ENCODE measurements at regions not wholly inside any gene's neighbourhood (a gene's known extent, or its start where the extent isn't known, plus 50 kb on each side); places are given as distances from the start of the nearest gene placed in this dataset.
"Not testable (repeated sequence)": the region's sequence is repeated elsewhere in the genome, so short reads cannot be mapped to it uniquely, and the experiment has no call there.

DNA sequence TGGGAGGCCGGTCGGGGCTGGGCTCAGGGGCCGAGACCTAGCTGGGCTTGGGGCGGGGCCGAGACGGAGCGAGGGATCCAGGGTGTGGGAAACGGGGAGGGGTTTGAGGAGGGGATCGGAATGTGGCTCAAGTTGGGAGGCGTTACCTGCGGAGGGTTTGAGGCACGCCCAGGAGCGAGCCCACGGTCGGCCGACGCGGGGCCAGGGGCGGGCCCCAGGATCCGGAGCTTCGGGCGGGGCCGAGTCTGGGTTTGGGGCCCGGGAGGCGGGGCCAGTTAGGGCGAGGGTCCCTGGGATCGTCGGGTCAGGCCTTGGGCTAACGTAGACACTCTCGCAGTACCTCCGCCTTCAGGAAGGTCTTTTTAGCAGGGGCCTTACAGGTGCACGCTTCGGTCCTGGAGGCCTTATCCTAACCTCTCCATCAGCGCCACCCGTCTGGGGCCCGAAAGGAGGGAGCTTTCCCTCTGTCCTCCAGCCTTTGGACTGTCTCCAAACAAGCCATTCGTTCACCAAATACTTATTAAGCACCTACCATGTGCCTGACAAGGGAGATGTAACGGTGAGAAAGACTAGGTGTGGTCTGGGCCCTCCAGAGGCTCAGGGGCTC is 228.2 kb upstream of the FRG2C start:
- H3K36me3 ChIP-seq (ENCODE audit: control insufficient read depth in 2 of 2, extremely low read depth in 1 of 2, insufficient read depth in 2 of 2, low read length in 2 of 2); H3K79me2 ChIP-seq (ENCODE audit: control insufficient read depth, insufficient read depth, low read length); H3K27me3 ChIP-seq (ENCODE audit: control insufficient read depth, extremely low read depth, insufficient read depth, low read length); H3K9me3 ChIP-seq (ENCODE audit: control insufficient read depth, low read depth, low read length); H3K9me1 ChIP-seq (ENCODE audit: control insufficient read depth, extremely low read depth, insufficient read depth, low read length); H3K4me1 ChIP-seq (ENCODE audit: control insufficient read depth, extremely low read depth, insufficient read depth, low read length); FAIRE-seq; H4K20me1 ChIP-seq (ENCODE audit: control insufficient read depth, extremely low read depth, insufficient read depth, low read length); dilution Hi-C loops (cut with MboI; ENCODE audit: extremely low pct_ligation_motif_present, low sequenced_read_pairs): not testable (repeated sequence)
- DNase-seq (ENCODE audit: low read depth, low spot score): peak; percentile 33
- H2AFZ ChIP-seq (ENCODE audit: control insufficient read depth, low read length): peak overlapping the region; percentile 76
- H3K9ac ChIP-seq (ENCODE audit: control insufficient read depth, extremely low read depth, insufficient read depth, low read length): peak overlapping the region; percentile 37
- H3K4me3 ChIP-seq (ENCODE audit: control insufficient read depth in 2 of 3, extremely low read depth in 1 of 3, insufficient read depth in 2 of 3, low read depth in 1 of 3, low read length in 3 of 3): peak overlapping the region; percentile 41 to 44 (median 43)
- peak overlapping the region; percentile 40 for H3K27ac ChIP-seq (ENCODE audit: control insufficient read depth, insufficient read depth, low read length)
- H3K4me2 ChIP-seq (ENCODE audit: control insufficient read depth, extremely low read depth, insufficient read depth, low read depth, low read length): peak overlapping the region; percentile 49

GRCh38 chr3:75440986-75441385 is 223.1 kb upstream of the FRG2C start:
- H3K9me3 ChIP-seq (ENCODE audit: control insufficient read depth, low read depth, low read length); H3K27ac ChIP-seq (ENCODE audit: control insufficient read depth, insufficient read depth, low read length); dilution Hi-C loops (cut with MboI; ENCODE audit: extremely low pct_ligation_motif_present, low sequenced_read_pairs); H3K36me3 ChIP-seq (ENCODE audit: control insufficient read depth in 2 of 2, extremely low read depth in 1 of 2, insufficient read depth in 2 of 2, low read length in 2 of 2); DNase-seq (ENCODE audit: low read depth, low spot score); H3K4me1 ChIP-seq (ENCODE audit: control insufficient read depth, extremely low read depth, insufficient read depth, low read length); H3K79me2 ChIP-seq (ENCODE audit: control insufficient read depth, insufficient read depth, low read length); H4K20me1 ChIP-seq (ENCODE audit: control insufficient read depth, extremely low read depth, insufficient read depth, low read length); H3K9ac ChIP-seq (ENCODE audit: control insufficient read depth, extremely low read depth, insufficient read depth, low read length); H3K4me2 ChIP-seq (ENCODE audit: control insufficient read depth, extremely low read depth, insufficient read depth, low read depth, low read length); H3K27me3 ChIP-seq (ENCODE audit: control insufficient read depth, extremely low read depth, insufficient read depth, low read length); H3K9me1 ChIP-seq (ENCODE audit: control insufficient read depth, extremely low read depth, insufficient read depth, low read length); H3K4me3 ChIP-seq (ENCODE audit: control insufficient read depth in 2 of 3, extremely low read depth in 1 of 3, insufficient read depth in 2 of 3, low read depth in 1 of 3, low read length in 3 of 3); FAIRE-seq; H2AFZ ChIP-seq (ENCODE audit: control insufficient read depth, low read length): not testable (repeated sequence)

GRCh38 chr3:75444634-75445033 is 219.5 kb upstream of the FRG2C start:
- DNase-seq (ENCODE audit: low read depth, low spot score); H3K9ac ChIP-seq (ENCODE audit: control insufficient read depth, extremely low read depth, insufficient read depth, low read length); H3K4me3 ChIP-seq (ENCODE audit: control insufficient read depth in 2 of 3, extremely low read depth in 1 of 3, insufficient read depth in 2 of 3, low read depth in 1 of 3, low read length in 3 of 3); H3K4me2 ChIP-seq (ENCODE audit: control insufficient read depth, extremely low read depth, insufficient read depth, low read depth, low read length); H3K79me2 ChIP-seq (ENCODE audit: control insufficient read depth, insufficient read depth, low read length); H3K9me1 ChIP-seq (ENCODE audit: control insufficient read depth, extremely low read depth, insufficient read depth, low read length); H3K4me1 ChIP-seq (ENCODE audit: control insufficient read depth, extremely low read depth, insufficient read depth, low read length); H3K27me3 ChIP-seq (ENCODE audit: control insufficient read depth, extremely low read depth, insufficient read depth, low read length); dilution Hi-C loops (cut with MboI; ENCODE audit: extremely low pct_ligation_motif_present, low sequenced_read_pairs); H2AFZ ChIP-seq (ENCODE audit: control insufficient read depth, low read length); H3K9me3 ChIP-seq (ENCODE audit: control insufficient read depth, low read depth, low read length); FAIRE-seq; H3K27ac ChIP-seq (ENCODE audit: control insufficient read depth, insufficient read depth, low read length); H4K20me1 ChIP-seq (ENCODE audit: control insufficient read depth, extremely low read depth, insufficient read depth, low read length); H3K36me3 ChIP-seq (ENCODE audit: control insufficient read depth in 2 of 2, extremely low read depth in 1 of 2, insufficient read depth in 2 of 2, low read length in 2 of 2): not testable (repeated sequence)

DNA sequence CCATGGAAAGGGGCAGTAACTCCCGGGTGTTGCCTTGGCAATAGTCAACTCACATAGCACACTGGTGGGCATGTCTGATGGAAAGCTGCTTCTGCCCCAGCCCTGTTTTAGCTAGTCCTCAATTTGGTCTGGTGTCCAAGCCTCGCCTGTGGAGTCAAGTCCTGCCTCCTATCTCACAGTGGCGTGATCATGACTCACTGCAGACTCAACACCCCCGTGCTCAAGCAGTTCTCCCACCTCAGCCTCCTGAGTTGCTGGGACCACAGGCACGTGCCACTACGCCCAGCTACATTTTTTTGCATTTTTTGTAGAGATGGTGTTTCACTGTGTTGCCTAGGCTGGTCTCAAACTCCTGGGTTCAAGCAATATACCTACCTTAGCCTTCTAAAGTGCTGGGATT is 218.9 kb upstream of the FRG2C start:
- H3K9ac ChIP-seq (ENCODE audit: control insufficient read depth, extremely low read depth, insufficient read depth, low read length); H3K9me1 ChIP-seq (ENCODE audit: control insufficient read depth, extremely low read depth, insufficient read depth, low read length); H3K79me2 ChIP-seq (ENCODE audit: control insufficient read depth, insufficient read depth, low read length); H3K4me1 ChIP-seq (ENCODE audit: control insufficient read depth, extremely low read depth, insufficient read depth, low read length); H3K9me3 ChIP-seq (ENCODE audit: control insufficient read depth, low read depth, low read length); H4K20me1 ChIP-seq (ENCODE audit: control insufficient read depth, extremely low read depth, insufficient read depth, low read length); DNase-seq (ENCODE audit: low read depth, low spot score); FAIRE-seq; H2AFZ ChIP-seq (ENCODE audit: control insufficient read depth, low read length); H3K4me2 ChIP-seq (ENCODE audit: control insufficient read depth, extremely low read depth, insufficient read depth, low read depth, low read length); H3K36me3 ChIP-seq (ENCODE audit: control insufficient read depth in 2 of 2, extremely low read depth in 1 of 2, insufficient read depth in 2 of 2, low read length in 2 of 2); H3K4me3 ChIP-seq (ENCODE audit: control insufficient read depth in 2 of 3, extremely low read depth in 1 of 3, insufficient read depth in 2 of 3, low read depth in 1 of 3, low read length in 3 of 3); dilution Hi-C loops (cut with MboI; ENCODE audit: extremely low pct_ligation_motif_present, low sequenced_read_pairs); H3K27me3 ChIP-seq (ENCODE audit: control insufficient read depth, extremely low read depth, insufficient read depth, low read length); H3K27ac ChIP-seq (ENCODE audit: control insufficient read depth, insufficient read depth, low read length): not testable (repeated sequence)

DNA sequence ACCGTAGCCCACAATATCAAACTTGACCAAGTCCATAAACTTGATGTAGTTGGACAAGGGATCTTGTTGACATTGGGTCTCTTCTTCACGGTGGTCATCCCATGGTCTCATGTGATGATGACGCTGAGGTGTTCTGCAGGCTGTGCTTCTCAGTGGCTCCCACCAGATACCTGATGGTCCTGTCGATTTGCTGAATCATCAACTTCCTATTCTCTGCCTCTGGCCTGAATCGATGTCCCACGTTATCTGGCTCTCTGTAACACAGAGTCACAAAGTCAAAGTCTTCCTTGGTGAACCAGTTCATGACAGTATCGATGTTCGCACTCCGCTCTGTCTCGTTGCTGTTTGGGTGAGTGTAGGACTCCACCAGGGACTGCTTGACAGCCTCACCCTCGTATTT is 217.2 kb upstream of the FRG2C start:
- H3K9me1 ChIP-seq (ENCODE audit: control insufficient read depth, extremely low read depth, insufficient read depth, low read length); H3K36me3 ChIP-seq (ENCODE audit: control insufficient read depth in 2 of 2, extremely low read depth in 1 of 2, insufficient read depth in 2 of 2, low read length in 2 of 2); H3K4me1 ChIP-seq (ENCODE audit: control insufficient read depth, extremely low read depth, insufficient read depth, low read length); H3K4me3 ChIP-seq (ENCODE audit: control insufficient read depth in 2 of 3, extremely low read depth in 1 of 3, insufficient read depth in 2 of 3, low read depth in 1 of 3, low read length in 3 of 3); H3K27ac ChIP-seq (ENCODE audit: control insufficient read depth, insufficient read depth, low read length); H3K9ac ChIP-seq (ENCODE audit: control insufficient read depth, extremely low read depth, insufficient read depth, low read length); H3K79me2 ChIP-seq (ENCODE audit: control insufficient read depth, insufficient read depth, low read length); H3K27me3 ChIP-seq (ENCODE audit: control insufficient read depth, extremely low read depth, insufficient read depth, low read length); H3K9me3 ChIP-seq (ENCODE audit: control insufficient read depth, low read depth, low read length); FAIRE-seq; dilution Hi-C loops (cut with MboI; ENCODE audit: extremely low pct_ligation_motif_present, low sequenced_read_pairs); H2AFZ ChIP-seq (ENCODE audit: control insufficient read depth, low read length); H3K4me2 ChIP-seq (ENCODE audit: control insufficient read depth, extremely low read depth, insufficient read depth, low read depth, low read length); DNase-seq (ENCODE audit: low read depth, low spot score); H4K20me1 ChIP-seq (ENCODE audit: control insufficient read depth, extremely low read depth, insufficient read depth, low read length): not testable (repeated sequence)

Measured in keratinocyte (primary cell).